GM12865 (cell line): ENCODE measurements at regions not wholly inside any gene's neighbourhood (a gene's known extent, or its start where the extent isn't known, plus 50 kb on each side); places are given as distances from the start of the nearest gene placed in this dataset.
"Not testable (repeated sequence)": the region's sequence is repeated elsewhere in the genome, so short reads cannot be mapped to it uniquely, and the experiment has no call there.

ENCODE experiments used
- DNase-seq: peaks from one replicate; pipeline ENCODE4 v3.0.0; 2010; ENCODE audit warnings: low read depth
- H3K4me3 ChIP-seq: 2 replicates; pipeline ENCODE4 v1.5.1; 2011; ENCODE audit warnings: mild to moderate bottlenecking, low read depth, low read length, control low read depth
- CTCF ChIP-seq: IDR thresholded peaks from 2 replicates; pipeline ENCODE4 v1.5.1; 2011; ENCODE audit warnings: low read length, control low read depth, low read depth, inconsistent platforms; ENCODE audit not compliant: insufficient read depth; ENCODE audit errors: missing control alignments

GRCh38 chr5:53303105-53303504, 177.3 kb upstream of the FST start:
- no peak for DNase-seq
- no peak for TF ChIP-seq CTCF
- H3K4me3 ChIP-seq: no peak overlapping the region

GRCh38 chr5:53305316-53305715, 175.1 kb upstream of the FST start:
- DNase-seq, H3K4me3 ChIP-seq: not testable (repeated sequence)

DNA sequence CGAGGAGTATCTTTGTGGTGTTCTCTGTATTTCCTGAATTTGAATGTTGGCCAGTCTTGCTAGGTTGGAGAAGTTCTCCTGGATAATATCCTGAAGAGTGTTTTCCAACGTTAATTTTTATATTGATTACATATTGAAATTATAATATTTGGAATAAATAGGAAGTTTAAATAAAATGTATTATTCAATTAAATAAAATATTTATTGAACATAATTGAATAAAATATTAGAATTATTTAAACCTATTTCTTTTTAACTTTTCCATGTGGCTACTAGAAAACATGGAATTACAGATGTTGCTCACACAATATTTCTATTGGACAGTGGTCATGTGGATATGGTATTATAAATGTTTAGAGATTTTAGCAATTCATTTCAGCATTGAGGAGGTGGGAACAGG, 170.8 kb upstream of the FST start:
- DNase-seq: no peak
- no peak overlapping the region for H3K4me3 ChIP-seq
- no peak for TF ChIP-seq CTCF

DNA sequence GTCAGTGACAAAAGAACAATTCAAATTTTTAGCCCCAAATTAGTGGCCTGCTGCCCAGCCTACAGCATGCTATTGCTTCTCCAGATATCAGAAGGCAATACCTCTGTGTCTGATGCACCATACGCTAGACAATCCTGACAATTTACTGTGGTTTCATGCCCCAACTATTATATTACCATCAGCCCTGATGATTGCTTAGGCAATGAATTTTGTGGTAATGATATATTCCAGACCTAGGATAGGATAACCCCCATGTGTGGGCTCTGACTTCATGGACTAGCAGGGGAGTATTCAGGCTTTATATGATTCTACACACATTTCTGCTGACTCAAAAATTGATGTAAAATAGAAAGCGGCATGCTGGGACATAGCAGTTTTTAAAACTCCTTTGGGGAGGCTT, 168.7 kb upstream of the FST start:
- no peak for TF ChIP-seq CTCF
- no peak overlapping the region for H3K4me3 ChIP-seq
- no peak for DNase-seq

- no peak for TF ChIP-seq CTCF
- no peak overlapping the region for H3K4me3 ChIP-seq
- DNase-seq: no peak
These were observed 167.3 kb upstream of the FST start for GRCh38 chr5:53313145-53313544.

DNA sequence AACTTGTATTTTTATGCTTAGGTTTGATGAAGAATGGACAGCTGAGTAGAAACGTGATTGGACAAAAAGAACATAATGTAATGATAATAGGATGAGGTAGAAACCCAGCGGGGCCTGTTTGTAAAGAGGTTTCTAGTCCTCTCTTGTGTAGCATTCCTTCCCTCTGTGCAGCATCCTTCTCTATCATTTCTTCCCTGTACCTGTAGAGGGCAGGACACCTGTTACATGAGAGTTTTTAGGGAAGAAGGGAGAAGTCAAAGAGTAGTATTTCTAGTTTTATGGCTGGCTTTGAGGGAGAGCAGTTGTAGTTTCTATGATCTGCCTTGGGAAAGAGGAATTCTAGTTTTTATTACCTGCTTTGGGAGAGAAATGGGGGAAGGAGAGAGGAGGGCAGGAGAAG, 162.1 kb upstream of the FST start:
- no peak overlapping the region for H3K4me3 ChIP-seq
- no peak for DNase-seq
- no peak for TF ChIP-seq CTCF

GRCh38 chr5:53319315-53319714, 161.1 kb upstream of the FST start:
- DNase-seq: no peak
- TF ChIP-seq CTCF: no peak
- no peak overlapping the region for H3K4me3 ChIP-seq

DNA sequence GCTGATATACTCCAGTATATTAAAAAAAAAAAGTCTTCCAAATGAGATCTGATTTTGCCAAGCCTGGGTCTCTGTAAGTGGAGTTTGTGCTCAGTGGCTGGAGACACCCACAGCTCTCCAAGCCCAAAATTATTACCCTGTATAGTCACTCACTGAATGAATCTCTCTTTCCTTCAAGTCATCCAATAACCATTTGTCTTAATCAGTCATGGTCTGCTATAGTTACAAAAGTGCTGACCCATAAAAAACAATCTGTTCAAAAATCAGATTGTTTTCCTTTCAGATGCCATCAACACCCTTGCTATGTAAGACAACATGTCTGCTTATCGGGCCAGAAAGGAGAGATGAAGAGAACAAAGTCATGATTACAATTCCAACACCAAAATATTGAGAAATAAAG, 159.4 kb upstream of the FST start:
- no peak for TF ChIP-seq CTCF
- no peak overlapping the region for H3K4me3 ChIP-seq
- DNase-seq: no peak
